ENCODE measurements at regions not wholly inside any gene's neighbourhood (a gene's known extent, or its start where the extent isn't known, plus 50 kb on each side); places are given as distances from the start of the nearest gene placed in this dataset.

DNA sequence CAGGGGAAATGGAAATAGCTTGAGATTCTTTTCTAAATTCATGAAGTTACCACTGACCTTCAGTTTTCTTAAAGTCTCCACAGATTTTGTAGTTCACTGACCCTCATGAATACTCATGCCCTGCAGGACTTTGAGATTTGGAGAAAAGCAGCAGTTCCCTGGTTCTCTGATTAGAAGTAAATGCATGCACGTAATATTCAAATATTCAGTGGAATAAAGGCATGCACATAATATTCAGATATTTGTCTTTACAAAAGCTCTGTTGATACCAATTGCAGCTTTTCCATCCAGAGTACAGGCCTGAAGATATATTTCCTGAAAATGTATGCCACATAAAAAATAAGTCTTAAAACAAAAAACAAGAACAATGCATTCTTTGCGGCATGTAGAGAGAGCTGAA is 219.8 kb downstream of the ADCYAP1 start:
- H3K4me2 ChIP-seq (ENCODE audit: low read length) = no peak overlapping the region
- H3K9ac ChIP-seq (ENCODE audit: low read length) = no peak overlapping the region
- Mint-ChIP-seq H3K27me3 (ENCODE audit: low read depth, unreplicated experiment) (no peaks in the 10 kb centered on the region), H3K4me1 (ENCODE audit: low read depth, unreplicated experiment) (no peaks in the 10 kb centered on the region), H3K4me3 (ENCODE audit: unreplicated experiment) (no peak overlapping the region), H3K9me3 (ENCODE audit: unreplicated experiment) (peaks cover 5% of the 10 kb centered on the region), H3K27ac (ENCODE audit: unreplicated experiment) (no peak overlapping the region), H3K36me3 (ENCODE audit: low read depth, unreplicated experiment) (no peaks in the 10 kb centered on the region)
- H2AFZ ChIP-seq (ENCODE audit: low read depth, low read length) = no peak overlapping the region
- TF ChIP-seq, protein P1, sequence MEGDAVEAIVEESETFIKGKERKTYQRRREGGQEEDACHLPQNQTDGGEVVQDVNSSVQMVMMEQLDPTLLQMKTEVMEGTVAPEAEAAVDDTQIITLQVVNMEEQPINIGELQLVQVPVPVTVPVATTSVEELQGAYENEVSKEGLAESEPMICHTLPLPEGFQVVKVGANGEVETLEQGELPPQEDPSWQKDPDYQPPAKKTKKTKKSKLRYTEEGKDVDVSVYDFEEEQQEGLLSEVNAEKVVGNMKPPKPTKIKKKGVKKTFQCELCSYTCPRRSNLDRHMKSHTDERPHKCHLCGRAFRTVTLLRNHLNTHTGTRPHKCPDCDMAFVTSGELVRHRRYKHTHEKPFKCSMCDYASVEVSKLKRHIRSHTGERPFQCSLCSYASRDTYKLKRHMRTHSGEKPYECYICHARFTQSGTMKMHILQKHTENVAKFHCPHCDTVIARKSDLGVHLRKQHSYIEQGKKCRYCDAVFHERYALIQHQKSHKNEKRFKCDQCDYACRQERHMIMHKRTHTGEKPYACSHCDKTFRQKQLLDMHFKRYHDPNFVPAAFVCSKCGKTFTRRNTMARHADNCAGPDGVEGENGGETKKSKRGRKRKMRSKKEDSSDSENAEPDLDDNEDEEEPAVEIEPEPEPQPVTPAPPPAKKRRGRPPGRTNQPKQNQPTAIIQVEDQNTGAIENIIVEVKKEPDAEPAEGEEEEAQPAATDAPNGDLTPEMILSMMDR (IDR thresholded peaks at IDR 0.05; ENCODE audit: insufficient read depth, low read depth, low read length) = no peak
- TF ChIP-seq EZH2 (IDR thresholded peaks at IDR 0.05; ENCODE audit: insufficient read depth, low read length) = no peak
- no peaks in the 10 kb centered on the region for H3K27me3 ChIP-seq (ENCODE audit: insufficient read depth, low read length)
- H3K27ac ChIP-seq (ENCODE audit: low read depth, low read length) = no peak overlapping the region
- FAIRE-seq (no peak), DNase-seq (ENCODE audit: low read depth) (no peak)
- no peaks in the 10 kb centered on the region for H3K79me2 ChIP-seq (ENCODE audit: insufficient read depth, low read length)
- H3K36me3 ChIP-seq (ENCODE audit: insufficient read depth, low read length) = no peaks in the 10 kb centered on the region
- H3K4me1 ChIP-seq (ENCODE audit: insufficient read depth, low read length) = no peaks in the 10 kb centered on the region
- H3K9me3 ChIP-seq (ENCODE audit: insufficient read depth, low read depth, low read length) = no peaks in the 10 kb centered on the region
- no peaks in the 10 kb centered on the region for H4K20me1 ChIP-seq (ENCODE audit: insufficient read depth, low read length)
- no peak overlapping the region for H3K4me3 ChIP-seq (ENCODE audit: insufficient read depth, low read depth, low read length)

DNA sequence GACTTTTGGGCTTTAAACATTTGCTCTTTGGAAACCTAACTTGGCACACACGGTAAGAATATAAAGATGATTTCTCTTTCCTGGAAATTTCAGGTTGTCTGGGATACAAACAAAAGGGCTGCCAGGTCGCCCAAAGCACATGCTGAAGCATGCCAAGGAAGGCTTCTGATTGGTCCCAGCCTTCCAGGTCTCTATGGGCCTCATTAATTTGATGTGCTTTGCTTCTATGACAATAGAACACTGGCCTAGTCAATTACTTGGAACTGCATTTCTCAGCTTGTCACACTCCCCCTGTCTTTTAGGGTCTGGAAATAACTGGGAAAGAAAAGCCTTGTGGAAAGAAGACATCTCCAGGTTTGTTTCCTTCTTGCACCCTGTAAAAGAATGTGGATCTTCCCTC is 228.9 kb downstream of the ADCYAP1 start:
- no peak for TF ChIP-seq EZH2 (IDR thresholded peaks at IDR 0.05; ENCODE audit: insufficient read depth, low read length)
- TF ChIP-seq, protein P1 (IDR thresholded peaks at IDR 0.05; ENCODE audit: insufficient read depth, low read depth, low read length) = no peak
- H3K4me3 Mint-ChIP-seq (ENCODE audit: unreplicated experiment) = no peak overlapping the region
- no peaks in the 10 kb centered on the region for H3K27me3 ChIP-seq (ENCODE audit: insufficient read depth, low read length)
- no peaks in the 10 kb centered on the region for H3K9me3 Mint-ChIP-seq (ENCODE audit: unreplicated experiment)
- no peaks in the 10 kb centered on the region for H3K9me3 ChIP-seq (ENCODE audit: insufficient read depth, low read depth, low read length)
- no peak overlapping the region for H2AFZ ChIP-seq (ENCODE audit: low read depth, low read length)
- no peak overlapping the region for H3K4me3 ChIP-seq (ENCODE audit: insufficient read depth, low read depth, low read length)
- FAIRE-seq (no peak), DNase-seq (ENCODE audit: low read depth) (no peak)
- no peaks in the 10 kb centered on the region for H3K4me1 ChIP-seq (ENCODE audit: insufficient read depth, low read length)
- no peak overlapping the region for H3K4me2 ChIP-seq (ENCODE audit: low read length)
- H3K9ac ChIP-seq (ENCODE audit: low read length) = no peak overlapping the region
- H3K36me3 ChIP-seq (ENCODE audit: insufficient read depth, low read length) = no peaks in the 10 kb centered on the region
- H3K4me1 Mint-ChIP-seq (ENCODE audit: low read depth, unreplicated experiment) = no peaks in the 10 kb centered on the region
- H3K27ac Mint-ChIP-seq (ENCODE audit: unreplicated experiment) = no peak overlapping the region
- no peaks in the 10 kb centered on the region for H3K27me3 Mint-ChIP-seq (ENCODE audit: low read depth, unreplicated experiment)
- H3K36me3 Mint-ChIP-seq (ENCODE audit: low read depth, unreplicated experiment) = no peaks in the 10 kb centered on the region
- H3K79me2 ChIP-seq (ENCODE audit: insufficient read depth, low read length) = no peaks in the 10 kb centered on the region
- H3K27ac ChIP-seq (ENCODE audit: low read depth, low read length) = no peak overlapping the region
- H4K20me1 ChIP-seq (ENCODE audit: insufficient read depth, low read length) = no peaks in the 10 kb centered on the region

DNA sequence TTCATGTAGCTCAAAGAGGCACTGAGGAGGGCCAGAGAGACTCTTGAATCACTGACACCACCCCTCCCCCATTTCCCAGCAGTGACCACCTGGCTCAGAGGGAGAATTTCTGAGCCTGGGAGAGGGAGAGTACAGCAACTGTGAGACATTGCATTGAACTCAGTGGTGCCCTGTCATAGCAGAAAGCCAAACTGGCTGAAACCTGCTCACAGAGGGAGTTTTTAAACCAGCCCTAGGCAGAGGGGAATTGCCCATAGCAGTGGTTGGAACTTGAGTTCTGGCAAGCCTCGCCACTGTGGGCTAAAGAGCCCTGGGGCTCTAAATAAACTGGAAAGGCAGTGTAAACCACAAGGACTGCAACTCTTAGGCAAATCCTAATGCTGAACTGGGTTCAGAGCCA is 243.1 kb downstream of the ADCYAP1 start:
- H3K36me3 Mint-ChIP-seq (ENCODE audit: low read depth, unreplicated experiment) = no peaks in the 10 kb centered on the region

More for the DNA sequence above, 243.1 kb downstream of the ADCYAP1 start:
- DNase-seq (ENCODE audit: low read depth) = no peak
- Histone ChIP-seq H3K36me3 (ENCODE audit: insufficient read depth, low read length) (no peaks in the 10 kb centered on the region), H4K20me1 (ENCODE audit: insufficient read depth, low read length) (no peaks in the 10 kb centered on the region), H3K79me2 (ENCODE audit: insufficient read depth, low read length) (no peaks in the 10 kb centered on the region), H3K4me3 (ENCODE audit: insufficient read depth, low read depth, low read length) (no peak overlapping the region), H3K4me1 (ENCODE audit: insufficient read depth, low read length) (no peaks in the 10 kb centered on the region), H2AFZ (ENCODE audit: low read depth, low read length) (no peak overlapping the region), H3K9ac (ENCODE audit: low read length) (no peak overlapping the region), H3K27me3 (ENCODE audit: insufficient read depth, low read length) (no peaks in the 10 kb centered on the region), H3K27ac (ENCODE audit: low read depth, low read length) (no peak overlapping the region), H3K4me2 (ENCODE audit: low read length) (no peak overlapping the region), H3K9me3 (ENCODE audit: insufficient read depth, low read depth, low read length) (no peaks in the 10 kb centered on the region)
- H3K4me1 Mint-ChIP-seq (ENCODE audit: low read depth, unreplicated experiment) = no peaks in the 10 kb centered on the region
- peaks cover 7% of the 10 kb centered on the region for H3K9me3 Mint-ChIP-seq (ENCODE audit: unreplicated experiment)
- H3K4me3 Mint-ChIP-seq (ENCODE audit: unreplicated experiment) = no peak overlapping the region
- H3K27me3 Mint-ChIP-seq (ENCODE audit: low read depth, unreplicated experiment) = no peaks in the 10 kb centered on the region
- no peak for FAIRE-seq
- TF ChIP-seq EZH2 (IDR thresholded peaks at IDR 0.05; ENCODE audit: insufficient read depth, low read length) = no peak
- TF ChIP-seq, protein P1 (IDR thresholded peaks at IDR 0.05; ENCODE audit: insufficient read depth, low read depth, low read length) = no peak
- H3K27ac Mint-ChIP-seq (ENCODE audit: unreplicated experiment) = no peak overlapping the region

All from astrocyte (in vitro differentiated cells and primary cell).